GM18502 (cell line): ENCODE measurements at regions not wholly inside any gene's neighbourhood (a gene's known extent, or its start where the extent isn't known, plus 50 kb on each side); places are given as distances from the start of the nearest gene placed in this dataset.
"Not testable (repeated sequence)": the region's sequence is repeated elsewhere in the genome, so short reads cannot be mapped to it uniquely, and the experiment has no call there.

Experiments used
- ATAC-seq: cut with Tn5 transposase; IDR thresholded peaks from one replicate; pipeline ENCODE4 v1.9.1; 2021; ENCODE audit warnings: mild to moderate bottlenecking; ENCODE audit not compliant: unreplicated experiment, poor library complexity

- no peak for ATAC-seq
Observed at GRCh38 chr7:13593854-13594253, 395.6 kb downstream of the ETV1 start.

- ATAC-seq, result no peak
Observed at GRCh38 chr7:13602036-13602435, 387.4 kb downstream of the ETV1 start.

DNA sequence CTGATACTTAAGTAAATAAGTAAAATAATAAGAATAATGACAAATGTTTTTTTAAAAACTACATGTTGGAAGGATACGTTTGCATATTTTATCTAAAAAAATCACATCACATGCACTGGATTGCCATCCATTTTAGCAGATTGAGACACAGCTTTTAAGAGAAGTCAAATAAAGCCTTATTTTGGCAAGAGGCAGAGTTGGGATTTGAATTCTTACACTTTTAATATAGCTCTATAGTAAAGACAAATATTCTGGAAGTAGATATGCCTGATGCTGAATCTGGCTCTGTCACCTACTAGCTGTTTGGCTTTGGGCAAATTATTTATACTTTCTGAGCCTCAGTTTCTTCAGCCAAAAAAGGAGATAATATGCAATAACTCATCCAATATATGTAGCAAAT, 386.4 kb downstream of the ETV1 start:
- no peak for ATAC-seq

DNA sequence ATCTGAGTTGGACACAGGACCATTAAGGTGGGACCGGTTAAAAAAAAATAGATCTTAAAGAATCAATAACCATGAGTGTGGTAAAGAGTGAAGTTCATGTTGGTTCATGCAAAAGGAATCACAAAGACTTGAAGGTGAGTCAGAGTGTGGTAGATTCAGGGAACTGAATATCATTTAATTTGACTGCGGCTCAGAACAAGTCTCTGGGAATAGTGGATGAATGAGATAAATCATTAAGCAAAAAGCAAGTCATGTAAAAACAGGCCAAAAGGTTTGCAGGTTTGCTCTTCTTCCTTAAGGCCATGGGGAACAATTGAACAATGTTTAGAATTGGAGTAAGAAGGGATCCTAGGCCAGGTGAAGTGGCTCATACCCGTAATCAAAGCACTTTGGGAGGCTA, 385.8 kb downstream of the ETV1 start:
- ATAC-seq, result no peak

DNA sequence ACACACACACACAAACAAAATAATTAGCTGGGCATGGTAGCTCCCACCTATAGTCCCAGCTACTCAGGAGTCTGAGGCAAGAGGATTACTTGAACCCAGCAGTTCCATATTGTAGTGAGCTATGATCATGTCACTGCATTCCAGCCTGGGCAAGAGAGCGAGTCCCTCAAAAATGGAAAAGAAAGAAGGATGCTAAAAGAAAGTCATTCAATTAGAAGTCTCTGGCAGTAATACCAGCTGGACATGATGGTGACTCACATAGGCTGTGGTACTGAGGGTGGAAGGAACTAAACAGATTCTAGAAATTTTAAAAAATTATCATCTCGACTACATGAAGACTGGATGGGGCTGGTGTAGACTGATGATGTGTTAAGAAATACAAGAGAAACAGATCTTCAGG, 385.3 kb downstream of the ETV1 start:
- ATAC-seq, result no peak

GRCh38 chr7:13610372-13610771, 379.1 kb downstream of the ETV1 start:
- ATAC-seq, result no peak

DNA sequence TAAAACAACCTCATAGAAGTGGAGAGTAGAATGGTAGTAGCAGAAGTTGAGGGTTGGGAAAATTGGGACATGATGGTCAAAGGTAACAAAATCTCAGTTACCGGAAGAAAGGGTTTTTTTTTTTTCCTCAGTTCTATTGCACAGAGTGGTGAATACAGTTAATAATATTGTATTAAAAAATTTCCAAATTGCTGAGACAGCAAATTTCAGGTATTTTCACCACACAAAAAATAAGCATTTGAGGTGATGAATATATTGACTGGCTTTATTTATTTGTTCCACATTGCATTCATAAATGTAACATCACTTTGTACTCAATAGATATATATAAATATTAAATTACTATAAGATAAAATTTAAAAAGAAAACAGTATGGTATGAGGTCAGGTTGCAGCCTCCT, 373.8 kb downstream of the ETV1 start:
- no peak for ATAC-seq

DNA sequence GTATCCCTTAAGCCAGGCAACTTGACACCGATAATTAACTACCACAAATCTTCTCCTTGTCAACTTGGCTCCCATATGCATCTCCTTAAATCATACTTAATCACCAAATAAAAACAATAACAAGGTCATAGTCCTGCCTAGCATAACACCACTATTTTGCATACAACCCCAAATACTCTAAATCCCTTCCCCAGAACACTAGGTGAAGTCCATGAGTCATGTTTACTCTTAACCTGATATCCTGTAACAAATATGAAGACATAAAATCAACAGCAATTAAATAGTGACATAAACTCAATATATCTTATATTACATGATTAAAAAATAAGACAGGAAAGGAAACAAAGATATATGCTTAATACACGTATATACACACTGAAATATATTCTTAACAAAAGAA, 362.0 kb downstream of the ETV1 start:
- ATAC-seq, result no peak

DNA sequence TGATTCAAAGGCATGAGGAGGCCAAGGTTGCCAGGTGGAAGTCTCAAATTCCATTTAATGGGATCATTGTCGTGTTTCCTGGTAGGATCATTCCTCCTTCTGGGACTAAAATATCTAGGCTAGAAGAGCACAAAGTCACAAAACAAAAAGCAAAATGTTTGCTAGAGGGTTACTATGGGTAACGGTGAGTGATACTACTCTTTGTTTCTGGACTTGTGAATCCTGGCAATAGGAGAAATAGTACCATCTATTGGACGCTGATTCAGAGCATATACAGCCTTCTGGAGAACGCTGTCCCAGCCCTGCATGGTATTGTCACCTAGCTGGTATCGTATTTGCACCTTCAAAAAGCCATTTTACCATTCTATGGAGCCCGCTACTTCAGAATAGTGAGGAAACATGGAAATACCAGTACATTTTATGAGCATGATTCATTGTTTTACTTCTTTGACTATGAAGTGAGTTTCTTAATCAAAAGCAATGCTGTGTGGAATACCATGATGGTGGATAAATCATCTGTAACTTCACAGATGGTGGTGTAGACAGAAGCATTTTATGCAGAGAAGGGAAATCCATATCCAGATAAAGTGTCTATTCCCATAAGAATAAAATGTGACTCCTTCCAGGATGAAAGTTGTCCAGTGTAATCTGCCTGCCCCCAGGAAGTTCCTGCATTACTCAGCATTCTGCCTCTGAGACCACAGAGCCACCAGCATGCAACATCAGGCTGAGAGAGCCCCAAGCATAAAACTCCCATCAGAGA, 361.0 kb downstream of the ETV1 start:
- ATAC-seq, result no peak

DNA sequence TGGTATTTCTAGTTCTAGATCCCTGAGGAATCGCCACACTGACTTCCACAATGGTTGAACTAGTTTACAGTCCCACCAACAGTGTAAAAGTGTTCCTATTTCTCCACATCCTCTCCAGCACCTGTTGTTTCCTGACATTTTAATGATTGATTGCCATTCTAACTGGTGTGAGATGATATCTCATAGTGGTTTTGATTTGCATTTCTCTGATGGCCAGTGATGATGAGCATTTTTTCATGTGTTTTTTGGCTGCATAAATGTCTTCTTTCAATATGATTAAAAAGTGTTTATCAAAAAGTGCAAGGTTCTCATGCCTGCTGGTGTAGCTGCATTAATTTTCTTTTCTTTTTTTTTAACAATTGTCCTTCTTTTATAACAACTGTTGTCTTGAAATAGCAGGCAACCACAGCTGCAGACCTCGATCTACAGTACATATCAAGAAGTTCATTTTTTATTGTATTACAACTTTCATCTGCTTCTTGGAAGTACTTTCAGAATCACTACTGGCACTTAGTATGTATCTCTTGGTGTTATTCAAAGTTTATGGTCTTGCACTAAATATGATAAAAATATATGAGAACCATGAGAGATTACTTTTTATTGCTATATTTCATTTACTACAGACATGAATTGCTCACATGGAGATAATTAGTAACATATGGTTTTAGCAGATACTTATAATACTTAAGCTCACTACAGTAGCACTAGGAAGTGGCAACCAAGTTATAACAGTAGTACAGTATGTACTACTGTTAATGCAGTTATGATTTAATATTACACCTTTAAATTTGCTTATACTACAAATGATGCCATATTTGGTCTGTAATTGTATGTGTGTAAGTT, 358.0 kb downstream of the ETV1 start:
- not testable (repeated sequence) for ATAC-seq

- no peak for ATAC-seq
Observed at GRCh38 chr7:13633857-13634256, 355.6 kb downstream of the ETV1 start.

- no peak for ATAC-seq
Observed at GRCh38 chr7:13639396-13639795, 350.1 kb downstream of the ETV1 start.

GRCh38 chr7:13641714-13642113, 347.8 kb downstream of the ETV1 start:
- no peak for ATAC-seq

GRCh38 chr7:13651167-13651566, 338.3 kb downstream of the ETV1 start:
- no peak for ATAC-seq

GRCh38 chr7:13656330-13656729, 333.1 kb downstream of the ETV1 start:
- no peak for ATAC-seq

DNA sequence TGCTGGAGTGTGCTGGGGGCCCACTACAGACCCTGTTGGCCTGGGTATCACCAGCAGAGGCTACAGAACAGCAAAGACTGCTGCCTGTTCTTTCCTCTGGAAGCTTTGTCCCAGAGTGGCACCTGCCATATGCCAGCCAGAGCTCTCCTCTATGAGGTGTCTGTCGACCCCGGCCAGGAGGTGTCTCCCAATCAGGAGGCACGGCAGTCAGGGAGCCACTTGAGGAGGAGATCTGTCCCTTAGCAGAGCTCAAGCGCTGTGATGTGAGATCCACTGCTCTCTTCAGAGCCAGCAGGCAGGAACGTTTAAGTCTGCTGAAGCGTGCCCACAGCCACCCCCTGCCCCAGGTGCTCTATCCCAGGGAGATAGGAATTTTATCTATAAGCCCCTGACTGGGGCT, 316.2 kb downstream of the ETV1 start:
- ATAC-seq, result no peak

- ATAC-seq, result no peak
Observed at GRCh38 chr7:13682626-13683025, 306.8 kb downstream of the ETV1 start.

- ATAC-seq, result no peak
Observed at GRCh38 chr7:13687500-13687899, 302.0 kb downstream of the ETV1 start.

GRCh38 chr7:13692548-13692947, 296.9 kb downstream of the ETV1 start:
- ATAC-seq, result no peak

DNA sequence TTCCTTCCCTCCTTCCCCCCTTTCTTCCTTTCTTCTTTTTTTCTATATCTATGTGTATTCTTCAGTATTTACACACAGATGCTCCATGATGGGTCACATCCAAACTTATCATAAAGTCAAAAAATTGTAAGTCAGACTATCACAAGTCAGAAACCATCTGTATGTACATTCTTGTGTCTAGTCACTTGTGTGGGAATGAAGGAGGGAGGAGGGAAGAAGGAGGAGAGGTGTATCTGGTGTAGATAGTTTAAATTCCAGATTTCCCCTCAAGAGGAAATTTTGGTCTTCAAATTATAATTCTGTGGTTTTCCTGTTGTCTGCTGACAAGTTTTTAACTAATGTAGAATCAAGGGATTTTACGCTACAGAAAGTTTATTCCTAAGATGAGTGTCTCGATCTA, 287.2 kb downstream of the ETV1 start:
- no peak for ATAC-seq

DNA sequence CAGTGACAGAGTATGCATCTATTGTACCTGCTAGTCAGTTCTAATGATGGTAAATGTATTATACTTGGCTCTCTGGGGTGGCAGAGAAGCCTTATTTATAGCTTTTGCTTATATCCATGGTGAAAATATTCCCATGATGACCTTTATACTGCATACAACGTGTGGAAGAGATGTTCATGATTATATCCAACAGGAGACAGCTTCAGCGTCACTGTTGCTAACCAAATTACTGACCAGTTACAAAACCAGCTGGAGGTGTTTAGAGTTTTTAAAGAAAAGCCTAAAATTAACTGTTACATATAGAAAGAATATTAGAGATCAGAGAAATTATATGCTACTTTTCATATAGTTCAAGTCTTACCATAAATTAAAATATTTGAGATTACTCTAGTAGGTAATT, 280.8 kb downstream of the ETV1 start:
- no peak for ATAC-seq

DNA sequence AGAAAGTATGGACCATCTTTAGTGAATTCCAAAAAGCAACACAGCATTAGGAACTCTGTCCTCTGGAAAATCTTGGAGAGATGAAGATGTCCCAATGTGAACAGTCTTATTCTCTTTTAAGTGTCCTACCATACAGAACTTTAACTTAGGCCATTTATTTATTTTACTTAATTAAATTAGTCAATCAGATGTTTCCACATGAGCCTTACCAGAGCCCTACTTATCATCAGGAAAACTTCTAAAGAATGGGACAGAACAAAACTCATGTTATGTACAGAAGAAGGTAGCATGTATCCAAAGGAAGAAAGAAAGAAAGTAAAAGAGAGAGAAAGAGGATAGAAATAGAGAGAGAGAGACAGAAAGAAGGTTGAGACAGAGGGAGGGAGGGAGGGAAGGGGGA, 276.4 kb downstream of the ETV1 start:
- ATAC-seq, result no peak
